Ovary (tissue), 7 donors: ENCODE measurements at regions not wholly inside any gene's neighbourhood (a gene's known extent, or its start where the extent isn't known, plus 50 kb on each side); places are given as distances from the start of the nearest gene placed in this dataset.

ENCODE experiments used
- DNase-seq, 5 donors: peaks; one replicate each; pipeline ENCODE4 v3.0.0-alpha.2; 2019 to 2020
- H3K27ac ChIP-seq, 2 donors: fragments of 200-600 bp; one replicate each; pipeline versions ENCODE4 v1.5.1 to v1.8.0; 2019 to 2022
- H3K27me3 ChIP-seq: fragments of 200-600 bp; one replicate; pipeline ENCODE4 v1.8.0; 2022
- H3K36me3 ChIP-seq: fragments of 200-600 bp; sonication (generic); one replicate; pipeline ENCODE4 v1.5.1; 2019
- H3K4me1 ChIP-seq: one replicate; pipeline ENCODE4 v1.8.1; 2013; ENCODE audit warnings: mild to moderate bottlenecking, moderate library complexity; ENCODE audit not compliant: insufficient read depth
- H3K4me3 ChIP-seq: fragments of 200-600 bp; sonication (generic); one replicate; pipeline ENCODE4 v1.5.1; 2017
- H3K9me3 ChIP-seq, 2 donors: fragments of 200-600 bp in 1 of 2; sonication (generic) in 1 of 2; one replicate each; pipeline versions ENCODE4 v1.5.1 to v1.8.1; 2013 to 2019; ENCODE audit warnings: mild to moderate bottlenecking in 1 of 2, moderate library complexity in 1 of 2
- CTCF ChIP-seq, 3 donors: fragments of 450-650 bp in 2 of 3; fragments of 200-600 bp in 1 of 3; IDR thresholded peaks; one replicate each; pipeline versions ENCODE4 v1.5.1 to v1.8.0; 2016 to 2022; ENCODE audit warnings: antibody characterized with exemption in 3 of 3, mild to moderate bottlenecking in 1 of 3
- EP300 ChIP-seq: sonication (generic); formaldehyde crosslinking; IDR thresholded peaks from one replicate; pipeline ENCODE4 v1.6.1; 2017; ENCODE audit warnings: antibody characterized with exemption
- POLR2A ChIP-seq: fragments of 450-650 bp; IDR thresholded peaks from one replicate; pipeline ENCODE4 v1.6.1; 2017; ENCODE audit warnings: antibody characterized with exemption, mild to moderate bottlenecking, moderate library complexity
- WGBS, 3 donors: extraction: QIAGEN DNeasy Blood & Tissue Kit in 1 of 3; methylation state at CpG; one replicate each; pipeline versions ENCODE4 v1.1.5 to v1.1.7; 2013 to 2017; 5-methylcytosine and 5-hydroxymethylcytosine counted together
- intact Hi-C, 4 donors: fragments of 100-400 bp; cut with DNase I; formaldehyde crosslinking; loops; one replicate each; pipeline versions ENCODE4 v1.11.0 to v1.15.1; 2022 to 2023
- donor health status: DM: no; HTN: no; CAD: no; lungs with moderate emphysema.
- donor health status: DM: no; HTN: no; CAD: no.
- donor health status: Bipolar disorder and iron deficiency.
- donor health status: DM: no; HTN: no; CAD: no.
- donor health status: DM: yes; HTN: yes; CAD: no.

- Histone ChIP-seq H3K9me3 (no peaks in the 10 kb centered on the region), H3K27ac (no peak overlapping the region), H3K36me3 (no peaks in the 10 kb centered on the region), H3K4me3 (no peak overlapping the region), H3K27me3 (no peaks in the 10 kb centered on the region), H3K4me1 (no peaks in the 10 kb centered on the region)
- intact Hi-C loops = no loop called here
- TF ChIP-seq CTCF (IDR thresholded peaks at IDR 0.05) (no peak), EP300 (no peak), POLR2A (no peak)
- no peak for DNase-seq
- WGBS, 3 donors = 34 to 41% (median 34%) methylated on average over 3 of the region's 3 CpGs
Measured at GRCh38 chr6:66964216-66964615, 1257.2 kb upstream of the EYS start.

GRCh38 chr6:66962082-66962481, 1255.1 kb upstream of the EYS start:
- peaks cover 2% of the 10 kb centered on the region for H3K27me3 ChIP-seq
- no peak for TF ChIP-seq CTCF (IDR thresholded peaks at IDR 0.05)
- no peak for TF ChIP-seq POLR2A
- TF ChIP-seq EP300 = no peak
- intact Hi-C loops = no loop called here
- WGBS, 3 donors = 81 to 93% (median 88%) methylated on average over 4 of the region's 4 CpGs
- no peaks in the 10 kb centered on the region for H3K36me3 ChIP-seq
- no peaks in the 10 kb centered on the region for H3K9me3 ChIP-seq
- H3K27ac ChIP-seq = no peak overlapping the region
- no peaks in the 10 kb centered on the region for H3K4me1 ChIP-seq
- no peak for DNase-seq
- no peak overlapping the region for H3K4me3 ChIP-seq

GRCh38 chr6:66961191-66961590, 1254.2 kb upstream of the EYS start:
- TF ChIP-seq EP300 = no peak
- no peak for TF ChIP-seq CTCF (IDR thresholded peaks at IDR 0.05)
- TF ChIP-seq POLR2A = no peak
- Histone ChIP-seq H3K27ac (no peak overlapping the region), H3K27me3 (peaks cover 2% of the 10 kb centered on the region), H3K4me3 (no peak overlapping the region), H3K9me3 (no peaks in the 10 kb centered on the region), H3K36me3 (no peaks in the 10 kb centered on the region), H3K4me1 (no peaks in the 10 kb centered on the region)
- intact Hi-C loops = no loop called here
- no peak for DNase-seq

- 93 to 96% (median 94%) methylated on average over 24 to 32 of the region's 32 CpGs for WGBS, 3 donors
- Histone ChIP-seq H3K4me1 (no peaks in the 10 kb centered on the region), H3K36me3 (no peaks in the 10 kb centered on the region), H3K9me3 (no peaks in the 10 kb centered on the region), H3K4me3 (no peak overlapping the region), H3K27ac (no peak overlapping the region), H3K27me3 (no peaks in the 10 kb centered on the region)
- peak in 1 of 5 donors; percentile 12 for DNase-seq
- intact Hi-C loops = no loop called here
- TF ChIP-seq POLR2A = no peak
- no peak for TF ChIP-seq EP300
- no peak for TF ChIP-seq CTCF (IDR thresholded peaks at IDR 0.05)
Measured at GRCh38 chr6:66949191-66949661, 1242.2 kb upstream of the EYS start.

- WGBS, 3 donors = 0 to 39% (median 20%) methylated on average over 2 of the region's 2 CpGs
- Histone ChIP-seq H3K36me3 (no peaks in the 10 kb centered on the region), H3K9me3 (no peaks in the 10 kb centered on the region), H3K27ac (no peak overlapping the region), H3K4me1 (no peaks in the 10 kb centered on the region), H3K27me3 (no peaks in the 10 kb centered on the region), H3K4me3 (no peak overlapping the region)
- no peak for DNase-seq
- TF ChIP-seq POLR2A (no peak), CTCF (IDR thresholded peaks at IDR 0.05) (no peak), EP300 (no peak)
- intact Hi-C loops = no loop called here
Measured at GRCh38 chr6:66948106-66948505, 1241.1 kb upstream of the EYS start.
